Lower leg skin (tissue), 3 donors: ENCODE measurements at regions not wholly inside any gene's neighbourhood (a gene's known extent, or its start where the extent isn't known, plus 50 kb on each side); places are given as distances from the start of the nearest gene placed in this dataset.

Experiments used
- CTCF ChIP-seq, 3 donors: fragments of 450-650 bp; IDR thresholded peaks; one replicate each; pipeline ENCODE4 v1.5.1; 2016; ENCODE audit warnings: antibody characterized with exemption in 3 of 3, mild to moderate bottlenecking in 3 of 3, moderate library complexity in 2 of 3
- POLR2A ChIP-seq, 2 donors: fragments of 450-650 bp; IDR thresholded peaks; one replicate each; pipeline ENCODE4 v1.6.1; 2016 to 2017; ENCODE audit warnings: antibody characterized with exemption in 2 of 2, mild to moderate bottlenecking in 1 of 2, moderate library complexity in 1 of 2

GRCh38 chr1:80533093-80533492 lies 1267.6 kb upstream of the ADGRL2 start:
- TF ChIP-seq CTCF (IDR thresholded peaks at IDR 0.05) = no peak
- no peak for TF ChIP-seq POLR2A (IDR thresholded peaks at IDR 0.05)
